Gastroesophageal sphincter (tissue), 3 donors: ENCODE measurements at regions not wholly inside any gene's neighbourhood (a gene's known extent, or its start where the extent isn't known, plus 50 kb on each side); places are given as distances from the start of the nearest gene placed in this dataset.
"Not testable (repeated sequence)": the region's sequence is repeated elsewhere in the genome, so short reads cannot be mapped to it uniquely, and the experiment has no call there.

Experiments used
- EP300 ChIP-seq: sonication (generic); formaldehyde crosslinking; IDR thresholded peaks from one replicate; pipeline ENCODE4 v1.6.1; 2017; ENCODE audit warnings: antibody characterized with exemption, mild to moderate bottlenecking
- POLR2A ChIP-seq, 2 donors: fragments of 450-650 bp; IDR thresholded peaks; one replicate each; pipeline ENCODE4 v1.6.1; 2017; ENCODE audit warnings: antibody characterized with exemption in 2 of 2, mild to moderate bottlenecking in 2 of 2, moderate library complexity in 1 of 2
- POLR2AphosphoS5 ChIP-seq: sonication (generic); formaldehyde crosslinking; IDR thresholded peaks from one replicate; pipeline ENCODE4 v1.6.1; 2017; ENCODE audit warnings: antibody characterized with exemption
- TF ChIP-seq, protein P1 (sequence below), 4 experiments: fragments of 200-600 bp in 2 of 4; fragments of 450-650 bp in 2 of 4; sonication (generic) in 1 of 4; IDR thresholded peaks; one replicate each; pipeline ENCODE4 v1.5.1; 2017 to 2019; ENCODE audit warnings: antibody characterized with exemption in 4 of 4, mild to moderate bottlenecking in 2 of 4, moderate library complexity in 2 of 4

DNA sequence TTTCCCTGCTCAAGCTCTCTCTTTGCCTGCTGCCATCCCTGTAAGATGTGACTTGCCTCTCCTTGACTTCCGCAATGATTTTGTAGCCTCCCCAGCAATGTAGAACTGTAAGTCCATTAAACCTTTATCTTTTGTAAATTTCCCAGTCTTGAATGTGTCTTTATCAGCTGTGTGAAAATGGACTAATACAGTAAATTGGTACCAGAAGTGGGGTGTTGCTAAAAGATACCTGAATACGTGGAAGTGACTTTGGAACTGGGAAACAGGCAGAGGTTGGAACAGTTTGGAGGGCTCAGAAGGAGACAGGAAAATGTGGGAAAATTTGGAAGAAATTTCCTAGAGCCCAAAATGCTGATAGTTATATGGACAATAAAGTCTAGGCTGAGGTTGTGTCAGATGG lies 184.6 kb upstream of the EEF2KMT start:
- TF ChIP-seq POLR2A (IDR thresholded peaks at IDR 0.05); EP300; POLR2AphosphoS5: not testable (repeated sequence)
- TF ChIP-seq, protein P1, sequence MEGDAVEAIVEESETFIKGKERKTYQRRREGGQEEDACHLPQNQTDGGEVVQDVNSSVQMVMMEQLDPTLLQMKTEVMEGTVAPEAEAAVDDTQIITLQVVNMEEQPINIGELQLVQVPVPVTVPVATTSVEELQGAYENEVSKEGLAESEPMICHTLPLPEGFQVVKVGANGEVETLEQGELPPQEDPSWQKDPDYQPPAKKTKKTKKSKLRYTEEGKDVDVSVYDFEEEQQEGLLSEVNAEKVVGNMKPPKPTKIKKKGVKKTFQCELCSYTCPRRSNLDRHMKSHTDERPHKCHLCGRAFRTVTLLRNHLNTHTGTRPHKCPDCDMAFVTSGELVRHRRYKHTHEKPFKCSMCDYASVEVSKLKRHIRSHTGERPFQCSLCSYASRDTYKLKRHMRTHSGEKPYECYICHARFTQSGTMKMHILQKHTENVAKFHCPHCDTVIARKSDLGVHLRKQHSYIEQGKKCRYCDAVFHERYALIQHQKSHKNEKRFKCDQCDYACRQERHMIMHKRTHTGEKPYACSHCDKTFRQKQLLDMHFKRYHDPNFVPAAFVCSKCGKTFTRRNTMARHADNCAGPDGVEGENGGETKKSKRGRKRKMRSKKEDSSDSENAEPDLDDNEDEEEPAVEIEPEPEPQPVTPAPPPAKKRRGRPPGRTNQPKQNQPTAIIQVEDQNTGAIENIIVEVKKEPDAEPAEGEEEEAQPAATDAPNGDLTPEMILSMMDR (IDR thresholded peaks at IDR 0.05): not testable (repeated sequence)
